Medulla oblongata (tissue), 1 donor: ENCODE measurements at regions not wholly inside any gene's neighbourhood (a gene's known extent, or its start where the extent isn't known, plus 50 kb on each side); places are given as distances from the start of the nearest gene placed in this dataset.

ENCODE experiments used
- DNase-seq: peaks from one replicate; pipeline ENCODE4 v3.0.0-alpha.2; 2015; ENCODE audit errors: extremely low spot score

GRCh38 chr4:64465263-64465662 is 56.0 kb upstream of the TECRL start:
- DNase-seq = no peak

GRCh38 chr4:64464581-64464980 is 55.3 kb upstream of the TECRL start:
- no peak for DNase-seq
